HUDEP-2 (cell line): ENCODE measurements at regions not wholly inside any gene's neighbourhood (a gene's known extent, or its start where the extent isn't known, plus 50 kb on each side); places are given as distances from the start of the nearest gene placed in this dataset.

Experiments
- DNase-seq, 76 experiments: peaks; one replicate each; lab custom pipeline; 2025; ENCODE audit not compliant: unreplicated experiment in 76 of 76; lab: John Stamatoyannopoulos, UW

GRCh38 chr14:95415993-95416392, 96.3 kb upstream of the CLMN start:
- DNase-seq, result no peak

GRCh38 chr14:95413289-95414215, 93.8 kb upstream of the CLMN start:
- DNase-seq, result no peak

- no peak for DNase-seq
Measured at GRCh38 chr14:95410838-95411237, 91.1 kb upstream of the CLMN start.

- DNase-seq, result no peak
Measured at GRCh38 chr14:95409477-95410272, 90.0 kb upstream of the CLMN start.

- DNase-seq, result no peak
Measured at GRCh38 chr14:95408731-95409476, 89.2 kb upstream of the CLMN start.

- DNase-seq, result no peak
Measured at GRCh38 chr14:95407354-95407753, 87.6 kb upstream of the CLMN start.

- no peak for DNase-seq
Measured at GRCh38 chr14:95406756-95407277, 87.1 kb upstream of the CLMN start.

GRCh38 chr14:95404583-95404982, 84.9 kb upstream of the CLMN start:
- DNase-seq, result no peak

GRCh38 chr14:95402578-95402977, 82.9 kb upstream of the CLMN start:
- no peak for DNase-seq

GRCh38 chr14:95402176-95402575, 82.5 kb upstream of the CLMN start:
- DNase-seq, result no peak

GRCh38 chr14:95398630-95399547, 79.2 kb upstream of the CLMN start:
- DNase-seq, result no peak

GRCh38 chr14:95397325-95397724, 77.6 kb upstream of the CLMN start:
- DNase-seq, result no peak

- DNase-seq, result no peak
Measured at GRCh38 chr14:95396221-95396620, 76.5 kb upstream of the CLMN start.

- DNase-seq, result no peak
Measured at GRCh38 chr14:95395098-95395737, 75.5 kb upstream of the CLMN start.

- no peak for DNase-seq
Measured at GRCh38 chr14:95394297-95395097, 74.8 kb upstream of the CLMN start.

GRCh38 chr14:95392841-95393240, 73.1 kb upstream of the CLMN start:
- no peak for DNase-seq

- no peak for DNase-seq
Measured at GRCh38 chr14:95391331-95391730, 71.6 kb upstream of the CLMN start.

- no peak for DNase-seq
Measured at GRCh38 chr14:95389471-95390011, 69.8 kb upstream of the CLMN start.
